ENCODE measurements at regions not wholly inside any gene's neighbourhood (a gene's known extent, or its start where the extent isn't known, plus 50 kb on each side); places are given as distances from the start of the nearest gene placed in this dataset.

GRCh38 chr6:86215323-86215722 is 572.6 kb upstream of the SYNCRIP start:
- DNase-seq = no peak
- no peaks in the 10 kb centered on the region for H3K36me3 Mint-ChIP-seq (ENCODE audit: low read depth)
- no peak overlapping the region for H3K4me3 Mint-ChIP-seq
- H3K36me3 ChIP-seq (ENCODE audit: control insufficient read depth, insufficient read depth, low read length) = no peaks in the 10 kb centered on the region
- no peak for TF ChIP-seq CTCF (conservative IDR thresholded peaks at IDR 0.05)
- H3K27ac ChIP-seq (ENCODE audit: low read depth, low read length) = no peak overlapping the region
- no peaks in the 10 kb centered on the region for H3K4me1 Mint-ChIP-seq
- H3K9me3 Mint-ChIP-seq = peaks cover 1% of the 10 kb centered on the region
- no peaks in the 10 kb centered on the region for H3K9me3 ChIP-seq (ENCODE audit: control insufficient read depth, low read length)
- H3K4me1 ChIP-seq (ENCODE audit: control insufficient read depth, insufficient read depth, low read length) = no peaks in the 10 kb centered on the region
- no peaks in the 10 kb centered on the region for H3K27me3 ChIP-seq (ENCODE audit: control insufficient read depth, insufficient read depth, low read length, poor library complexity, severe bottlenecking)
- no peak overlapping the region for H3K9ac ChIP-seq (ENCODE audit: extremely low read depth, low read length, poor library complexity, severe bottlenecking)
- H3K4me3 ChIP-seq (ENCODE audit: low read length) = no peak overlapping the region
- H3K27ac Mint-ChIP-seq = no peak overlapping the region
- no peaks in the 10 kb centered on the region for H3K27me3 Mint-ChIP-seq (ENCODE audit: insufficient read depth)
- WGBS, 2 experiments (ENCODE audit: insufficient coverage in 1 of 2, insufficient read length in 1 of 2) = 92 to 100% methylated on average over 2 of the region's 2 CpGs

DNA sequence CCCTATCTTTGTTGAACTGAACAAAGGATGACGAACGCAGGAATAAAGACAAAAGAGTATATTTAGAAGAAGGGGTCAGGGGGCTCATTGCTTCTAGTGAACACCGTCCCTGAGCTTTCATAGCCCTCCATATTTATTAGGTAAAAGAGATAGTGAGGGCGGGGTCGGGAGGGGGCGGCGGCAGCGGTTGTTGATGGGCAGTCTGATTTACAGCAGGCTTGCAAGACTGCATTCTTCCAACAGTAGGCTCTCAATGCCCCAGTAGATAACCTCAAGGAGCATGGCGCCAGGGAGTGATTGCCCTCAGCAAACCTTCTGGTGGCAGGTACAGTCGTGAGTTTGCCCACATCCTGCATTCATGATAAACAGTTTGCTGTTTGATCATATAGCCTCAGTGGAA is 563.3 kb upstream of the SYNCRIP start:
- peaks cover 4% of the 10 kb centered on the region for H3K9me3 ChIP-seq (ENCODE audit: control insufficient read depth, low read length)
- Mint-ChIP-seq H3K27ac (no peak overlapping the region), H3K4me3 (no peak overlapping the region), H3K27me3 (ENCODE audit: insufficient read depth) (no peaks in the 10 kb centered on the region), H3K9me3 (peaks cover 3% of the 10 kb centered on the region), H3K36me3 (ENCODE audit: low read depth) (no peaks in the 10 kb centered on the region), H3K4me1 (peaks cover 4% of the 10 kb centered on the region)
- no peak overlapping the region for H3K9ac ChIP-seq (ENCODE audit: extremely low read depth, low read length, poor library complexity, severe bottlenecking)
- no peaks in the 10 kb centered on the region for H3K4me1 ChIP-seq (ENCODE audit: control insufficient read depth, insufficient read depth, low read length)
- no peaks in the 10 kb centered on the region for H3K27me3 ChIP-seq (ENCODE audit: control insufficient read depth, insufficient read depth, low read length, poor library complexity, severe bottlenecking)
- no peak for DNase-seq
- H3K27ac ChIP-seq (ENCODE audit: low read depth, low read length) = no peak overlapping the region
- TF ChIP-seq CTCF (conservative IDR thresholded peaks at IDR 0.05) = no peak
- WGBS, 2 experiments (ENCODE audit: insufficient coverage in 1 of 2, insufficient read length in 1 of 2) = 88 to 94% methylated on average over 4 to 10 of the region's 10 CpGs
- H3K4me3 ChIP-seq (ENCODE audit: low read length) = no peak overlapping the region
- no peaks in the 10 kb centered on the region for H3K36me3 ChIP-seq (ENCODE audit: control insufficient read depth, insufficient read depth, low read length)

DNA sequence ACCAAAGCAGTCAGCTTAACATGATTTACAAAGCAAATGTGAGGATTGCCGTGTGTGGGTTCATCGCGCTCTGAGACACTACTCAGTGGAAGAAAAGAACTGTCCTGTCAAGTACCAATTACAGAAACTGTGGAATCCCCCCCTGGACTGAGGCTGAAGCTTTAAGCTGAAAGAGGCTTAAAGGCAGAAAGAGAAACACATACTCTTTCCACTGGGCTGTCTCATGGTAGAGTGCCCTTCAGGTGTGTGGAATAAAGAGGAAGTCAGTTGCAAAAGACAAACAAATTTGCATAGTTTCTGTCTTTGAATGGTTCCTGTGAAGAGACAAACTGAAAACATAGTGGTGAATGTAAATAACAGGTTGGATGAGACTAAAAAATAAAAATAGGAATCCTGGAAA is 560.4 kb upstream of the SYNCRIP start:
- no peak overlapping the region for H3K27ac ChIP-seq (ENCODE audit: low read depth, low read length)
- Mint-ChIP-seq H3K9me3 (peaks cover 11% of the 10 kb centered on the region), H3K4me3 (no peak overlapping the region), H3K36me3 (ENCODE audit: low read depth) (no peaks in the 10 kb centered on the region), H3K4me1 (peaks cover 4% of the 10 kb centered on the region), H3K27ac (no peak overlapping the region), H3K27me3 (ENCODE audit: insufficient read depth) (no peaks in the 10 kb centered on the region)
- H3K4me1 ChIP-seq (ENCODE audit: control insufficient read depth, insufficient read depth, low read length) = no peaks in the 10 kb centered on the region
- no peak overlapping the region for H3K4me3 ChIP-seq (ENCODE audit: low read length)
- no peak overlapping the region for H3K9ac ChIP-seq (ENCODE audit: extremely low read depth, low read length, poor library complexity, severe bottlenecking)
- TF ChIP-seq CTCF (conservative IDR thresholded peaks at IDR 0.05) = no peak
- peaks cover 9% of the 10 kb centered on the region for H3K9me3 ChIP-seq (ENCODE audit: control insufficient read depth, low read length)
- no peak for DNase-seq
- no peaks in the 10 kb centered on the region for H3K36me3 ChIP-seq (ENCODE audit: control insufficient read depth, insufficient read depth, low read length)
- WGBS, 2 experiments (ENCODE audit: insufficient coverage in 1 of 2, insufficient read length in 1 of 2) = 97 to 100% methylated on average over 2 to 3 of the region's 3 CpGs
- H3K27me3 ChIP-seq (ENCODE audit: control insufficient read depth, insufficient read depth, low read length, poor library complexity, severe bottlenecking) = no peaks in the 10 kb centered on the region

Data from endodermal cell (in vitro differentiated cells).